ENCODE measurements at regions not wholly inside any gene's neighbourhood (a gene's known extent, or its start where the extent isn't known, plus 50 kb on each side); places are given as distances from the start of the nearest gene placed in this dataset. TPM values are rescaled to one million over a fixed set of nuclear protein-coding genes. Genes with fewer than 3 reads are reported as not detected.
"Not testable (repeated sequence)": the region's sequence is repeated elsewhere in the genome, so short reads cannot be mapped to it uniquely, and the experiment has no call there.

- Histone ChIP-seq H3K36me3 (no peaks in the 10 kb centered on the region), H3K27ac (no peak overlapping the region), H3K27me3 (no peaks in the 10 kb centered on the region), H3K9me3 (peaks cover 0 to 50% (median 5%) of the 10 kb centered on the region in 4 donors), H3K4me1 (no peaks in the 10 kb centered on the region), H3K4me3 (no peak overlapping the region)
- WGBS, 2 donors: 88 to 89% methylated on average over 5 of the region's 5 CpGs
- no peak for DNase-seq (ENCODE audit: low spot score in 2 of 2)
- TF ChIP-seq CTCF (IDR thresholded peaks at IDR 0.05) (no peak), POLR2A (IDR thresholded peaks at IDR 0.05) (no peak), EP300 (IDR thresholded peaks at IDR 0.05) (no peak)
These were observed 74.4 kb upstream of the MAN1A1 start for GRCh38 chr6:119423996-119424395.

GRCh38 chr6:119418084-119418483 is 68.5 kb upstream of the MAN1A1 start:
- not testable (repeated sequence) for H3K4me1 ChIP-seq; H3K36me3 ChIP-seq; H3K27me3 ChIP-seq; H3K4me3 ChIP-seq; DNase-seq (ENCODE audit: low spot score in 2 of 2); H3K27ac ChIP-seq
- 62 to 93% methylated on average over 2 of the region's 2 CpGs for WGBS, 2 donors
- H3K9me3 ChIP-seq: peaks cover 0 to 89% (median 10%) of the 10 kb centered on the region in 4 donors

- Histone ChIP-seq H3K27ac (no peak overlapping the region), H3K4me3 (no peak overlapping the region), H3K36me3 (no peaks in the 10 kb centered on the region), H3K27me3 (no peaks in the 10 kb centered on the region), H3K4me1 (no peaks in the 10 kb centered on the region), H3K9me3 (peaks cover 0 to 67% (median 6%) of the 10 kb centered on the region in 4 donors)
- 55 to 56% methylated on average over 4 of the region's 4 CpGs for WGBS, 2 donors
- DNase-seq (ENCODE audit: low spot score in 2 of 2): no peak
- TF ChIP-seq CTCF (IDR thresholded peaks at IDR 0.05) (no peak), POLR2A (IDR thresholded peaks at IDR 0.05) (no peak), EP300 (IDR thresholded peaks at IDR 0.05) (no peak)
These were observed 57.6 kb upstream of the MAN1A1 start for GRCh38 chr6:119407156-119407555.

- H3K36me3 ChIP-seq; DNase-seq (ENCODE audit: low spot score in 2 of 2); H3K27me3 ChIP-seq; H3K4me3 ChIP-seq; H3K27ac ChIP-seq; H3K4me1 ChIP-seq: not testable (repeated sequence)
- WGBS, 2 donors: 72% methylated on average over 2 of the region's 2 CpGs
- H3K9me3 ChIP-seq: peaks cover 0 to 62% (median 2%) of the 10 kb centered on the region in 4 donors
These were observed 55.6 kb upstream of the MAN1A1 start for GRCh38 chr6:119405114-119405513.

Small RNA genes in the stretch of these regions (small RNA-seq; reads per million reads assigned to genes)
- gene COX6A1P3 (not detected), gene MIR3144 (not detected), gene RNA5SP215 (not detected), gene RNU6-214P (not detected)

All from tibial nerve (tissue), 4 donors.